GM19351 (cell line): ENCODE measurements at regions not wholly inside any gene's neighbourhood (a gene's known extent, or its start where the extent isn't known, plus 50 kb on each side); places are given as distances from the start of the nearest gene placed in this dataset.

Experiments used
- ATAC-seq: cut with Tn5 transposase; IDR thresholded peaks from one replicate; pipeline ENCODE4 v1.9.1; 2021; ENCODE audit warnings: mild to moderate bottlenecking, moderate library complexity; ENCODE audit not compliant: unreplicated experiment

DNA sequence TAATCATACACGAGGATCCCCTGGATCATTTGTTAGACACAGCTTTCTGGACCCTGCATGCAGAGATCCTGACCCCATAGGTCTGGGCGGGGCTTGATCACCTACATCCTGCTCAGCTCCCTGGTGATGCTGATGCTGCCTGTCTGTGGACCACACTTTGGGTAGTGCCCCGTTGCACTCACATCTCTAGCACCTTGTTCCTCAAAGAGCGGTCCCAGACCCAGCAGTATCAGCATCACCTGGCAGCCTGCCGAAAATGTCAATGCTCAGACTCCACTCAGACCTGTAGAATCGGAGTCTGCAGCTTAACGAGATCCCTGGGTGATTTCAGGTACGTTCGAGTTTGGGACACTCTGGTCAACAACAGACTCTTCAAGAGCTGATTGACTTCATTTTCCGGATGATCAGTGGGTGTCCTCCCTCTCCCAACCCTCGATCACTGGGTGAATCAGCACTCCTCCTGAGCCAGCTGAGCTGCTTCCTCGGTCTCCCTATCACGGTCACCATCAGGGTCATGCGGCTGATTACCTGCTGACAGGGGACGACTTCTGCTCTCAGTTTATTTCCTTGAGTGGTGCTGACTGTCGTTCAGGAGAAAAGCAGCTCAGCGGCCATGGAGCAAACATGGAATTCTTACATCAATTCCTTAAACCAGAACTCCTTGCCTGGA lies 150.6 kb upstream of the RAB12 start:
- no peak for ATAC-seq

DNA sequence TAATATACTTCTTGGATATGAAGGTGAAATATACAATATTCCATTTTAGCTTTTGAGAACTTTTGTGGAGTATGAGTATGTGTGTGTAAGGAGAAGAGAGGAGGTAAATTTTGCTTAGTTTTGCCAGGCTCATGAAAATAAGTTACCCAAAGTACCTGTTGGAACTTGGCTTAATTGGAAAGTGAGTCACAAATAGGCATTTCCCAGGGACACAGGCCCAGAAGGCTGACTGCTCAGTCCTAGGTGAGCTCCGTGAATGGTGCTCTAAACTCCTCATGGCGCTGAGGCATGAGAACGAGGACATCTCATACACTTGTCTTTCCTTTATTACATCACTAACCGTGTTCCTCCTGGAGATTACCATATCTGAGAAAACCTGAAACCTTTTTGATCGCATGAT lies 148.5 kb upstream of the RAB12 start:
- no peak for ATAC-seq

DNA sequence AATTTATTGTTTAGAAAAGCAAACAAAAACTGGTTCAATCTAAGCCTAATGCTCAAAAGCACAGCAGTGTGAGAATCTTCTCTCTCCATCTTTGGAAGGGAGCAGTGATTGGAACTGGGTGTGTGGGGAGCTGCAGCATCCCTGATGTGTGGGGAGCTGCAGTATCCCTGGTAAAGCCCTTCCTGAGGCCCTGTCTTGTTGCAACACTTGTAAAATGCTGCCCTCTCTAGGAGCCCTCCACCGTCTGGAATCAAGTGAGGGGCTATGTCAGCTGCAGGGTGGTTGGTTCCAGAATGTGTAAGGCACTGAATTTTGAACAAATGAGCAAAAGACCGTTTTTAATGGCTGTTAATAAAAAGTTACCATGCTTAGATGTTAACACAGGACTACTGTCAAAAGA lies 147.7 kb upstream of the RAB12 start:
- no peak for ATAC-seq

DNA sequence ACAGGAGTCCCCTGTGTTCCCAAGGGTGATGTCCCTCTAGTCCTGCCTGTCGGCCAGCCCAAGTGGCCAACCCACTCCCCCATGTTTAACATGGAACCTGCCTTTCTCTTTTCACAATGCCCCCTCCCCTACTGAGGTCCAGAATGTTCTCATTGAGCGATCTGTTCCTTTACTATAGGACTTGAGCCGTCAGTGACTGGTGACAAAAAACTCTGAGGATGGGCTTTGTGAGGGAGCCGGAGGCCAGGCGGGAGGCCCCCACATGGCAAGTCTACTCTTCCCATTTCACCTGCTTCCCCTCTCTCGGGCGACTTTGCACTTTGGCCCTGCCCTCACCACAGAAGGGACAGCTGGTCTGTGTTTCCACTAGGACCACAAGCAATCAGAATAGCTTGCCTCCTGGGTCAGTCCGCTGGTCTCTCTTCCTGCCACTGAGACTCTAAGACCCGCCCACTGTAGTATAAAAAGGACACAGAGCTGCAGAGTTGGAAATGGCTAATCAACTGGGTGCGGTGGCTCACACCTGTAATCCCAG lies 146.5 kb upstream of the RAB12 start:
- ATAC-seq, result no peak

DNA sequence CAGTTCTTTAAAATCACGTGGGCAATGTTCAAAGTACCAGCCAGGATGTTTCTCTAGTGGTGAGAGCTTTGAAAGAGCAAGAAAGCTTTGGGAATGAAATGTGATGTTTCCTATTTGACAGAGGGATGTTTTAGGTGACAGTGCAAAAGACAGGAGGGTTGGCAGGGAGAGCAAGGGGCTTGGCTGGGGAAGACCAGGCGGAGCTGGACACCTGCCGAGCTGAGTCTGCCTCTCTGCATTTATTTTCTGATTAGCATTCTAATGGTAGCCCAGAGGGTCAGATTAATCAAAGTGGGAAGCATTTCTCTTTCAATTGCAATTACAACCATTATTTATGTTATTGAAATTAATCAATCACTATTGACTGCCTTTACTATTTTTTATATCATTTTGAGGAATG lies 145.4 kb upstream of the RAB12 start:
- no peak for ATAC-seq

DNA sequence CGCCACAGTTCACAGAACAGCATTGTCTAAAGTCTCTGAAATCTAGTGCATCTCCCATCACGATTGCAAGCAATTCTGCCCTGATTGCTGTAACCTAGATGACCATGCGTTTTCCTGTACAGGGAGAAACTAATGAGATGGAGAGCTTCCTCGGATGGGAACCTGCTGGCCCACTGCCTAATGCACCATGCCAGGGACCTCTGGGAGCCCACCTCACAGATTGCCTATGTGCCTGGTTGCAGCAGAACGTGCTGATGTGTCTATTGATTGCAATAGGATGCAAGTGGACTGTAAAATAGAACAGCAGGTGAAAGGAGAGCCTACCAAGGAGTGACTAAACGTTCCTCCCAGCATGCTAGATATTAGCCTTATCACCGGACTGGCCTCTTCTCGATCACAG lies 141.0 kb upstream of the RAB12 start:
- ATAC-seq, result no peak

DNA sequence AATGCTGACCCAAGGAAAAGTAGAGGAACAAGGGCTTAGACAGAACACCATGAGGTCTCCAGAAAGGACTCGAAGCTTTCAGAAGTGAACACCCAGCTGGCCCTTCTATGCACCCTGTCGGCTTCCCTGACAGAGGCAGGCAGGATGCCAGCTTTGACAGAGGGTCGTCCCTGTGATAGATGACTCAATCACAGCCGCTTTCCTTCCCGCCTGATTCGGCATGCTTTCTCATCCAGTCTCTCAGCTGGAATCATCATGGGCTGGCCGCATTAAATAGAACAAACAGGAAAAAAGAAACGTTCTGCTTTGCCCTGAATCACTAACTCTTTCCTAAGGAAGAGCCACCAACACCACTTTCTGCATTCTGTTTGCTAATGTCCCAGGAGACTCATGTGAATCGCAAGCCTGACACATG lies 140.3 kb upstream of the RAB12 start:
- no peak for ATAC-seq

DNA sequence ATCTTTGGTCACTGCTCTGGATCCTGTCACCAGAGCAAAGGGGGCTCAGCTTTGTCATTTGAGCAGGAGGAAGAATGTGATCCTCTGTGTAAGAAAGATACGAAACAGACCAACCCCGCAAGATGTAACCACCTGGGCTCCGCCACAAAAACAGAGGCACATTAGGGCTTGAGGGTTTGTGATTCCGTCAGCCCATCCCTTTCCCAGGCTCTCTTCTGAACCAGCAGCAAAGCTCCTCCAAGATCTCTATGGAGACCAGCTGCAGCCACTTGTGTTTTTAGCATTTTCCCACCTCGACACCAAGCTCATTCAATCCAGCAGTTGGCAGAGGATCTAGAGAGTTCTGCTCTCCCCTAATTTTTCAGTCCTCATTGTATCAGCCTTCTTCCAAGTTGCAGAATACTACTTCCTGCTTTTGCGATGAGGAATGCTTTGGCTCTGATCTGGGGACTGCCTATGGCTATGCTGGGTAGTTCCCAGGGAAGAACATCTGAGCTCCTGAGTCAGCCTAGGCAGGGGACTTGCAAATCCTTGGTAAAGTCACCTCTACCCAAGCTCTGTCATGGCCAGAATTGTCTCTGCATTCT lies 139.6 kb upstream of the RAB12 start:
- ATAC-seq, result no peak

DNA sequence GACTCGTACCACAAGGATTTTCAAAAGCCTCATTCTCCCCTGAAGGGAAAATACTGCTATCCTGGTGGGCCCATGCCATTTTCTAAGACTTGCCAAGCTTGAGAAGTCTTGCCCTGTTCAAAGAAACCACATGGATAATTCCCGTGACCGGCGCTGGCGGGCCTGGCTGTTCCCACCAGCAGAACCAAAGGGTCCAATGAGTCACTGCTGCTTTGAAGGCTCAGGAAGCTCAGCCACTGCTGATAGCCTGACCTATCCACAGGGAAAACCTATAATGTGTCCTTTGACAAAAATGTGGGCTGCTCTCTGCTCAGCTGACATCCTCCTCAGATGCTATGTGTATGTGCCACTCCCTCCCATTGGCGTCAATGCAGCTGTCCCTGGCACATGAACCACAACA lies 137.9 kb upstream of the RAB12 start:
- ATAC-seq, result no peak

DNA sequence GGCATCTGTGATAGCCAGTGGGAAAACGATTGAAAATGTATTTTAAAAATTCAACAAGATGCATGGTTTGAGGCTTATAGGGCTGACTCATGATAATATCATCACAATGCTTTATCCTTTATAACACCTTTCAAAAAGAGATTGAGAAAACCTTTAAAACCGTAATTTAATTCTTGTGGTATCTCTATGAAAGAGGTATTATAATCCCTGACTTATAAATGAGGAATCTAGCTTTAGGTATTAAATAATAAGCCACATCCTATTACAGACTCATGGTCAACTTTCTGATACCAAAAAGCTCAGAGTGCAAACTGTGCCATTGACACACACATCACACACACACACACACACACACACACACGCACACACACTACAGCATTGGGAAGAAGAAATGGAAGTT lies 134.6 kb upstream of the RAB12 start:
- ATAC-seq, result no peak

DNA sequence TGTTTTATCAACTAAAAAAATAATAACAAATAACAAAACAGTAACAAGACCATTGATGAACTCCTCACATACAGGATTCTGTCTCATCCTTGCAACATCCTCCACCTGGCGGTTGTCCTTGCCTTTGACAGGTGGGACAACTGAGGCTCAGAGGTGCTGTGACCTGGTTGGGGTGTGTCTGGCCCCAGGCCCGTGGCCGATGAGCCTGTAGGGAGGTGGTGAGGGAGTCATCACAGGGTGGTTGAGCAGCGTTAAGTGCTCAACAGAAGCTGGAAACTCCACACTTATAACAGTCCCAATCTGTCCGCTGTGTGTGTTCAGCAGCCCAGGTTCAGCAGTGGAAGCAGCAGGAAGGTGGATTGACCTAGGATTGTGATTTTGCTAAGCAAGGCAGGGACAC lies 131.6 kb upstream of the RAB12 start:
- ATAC-seq, result no peak

DNA sequence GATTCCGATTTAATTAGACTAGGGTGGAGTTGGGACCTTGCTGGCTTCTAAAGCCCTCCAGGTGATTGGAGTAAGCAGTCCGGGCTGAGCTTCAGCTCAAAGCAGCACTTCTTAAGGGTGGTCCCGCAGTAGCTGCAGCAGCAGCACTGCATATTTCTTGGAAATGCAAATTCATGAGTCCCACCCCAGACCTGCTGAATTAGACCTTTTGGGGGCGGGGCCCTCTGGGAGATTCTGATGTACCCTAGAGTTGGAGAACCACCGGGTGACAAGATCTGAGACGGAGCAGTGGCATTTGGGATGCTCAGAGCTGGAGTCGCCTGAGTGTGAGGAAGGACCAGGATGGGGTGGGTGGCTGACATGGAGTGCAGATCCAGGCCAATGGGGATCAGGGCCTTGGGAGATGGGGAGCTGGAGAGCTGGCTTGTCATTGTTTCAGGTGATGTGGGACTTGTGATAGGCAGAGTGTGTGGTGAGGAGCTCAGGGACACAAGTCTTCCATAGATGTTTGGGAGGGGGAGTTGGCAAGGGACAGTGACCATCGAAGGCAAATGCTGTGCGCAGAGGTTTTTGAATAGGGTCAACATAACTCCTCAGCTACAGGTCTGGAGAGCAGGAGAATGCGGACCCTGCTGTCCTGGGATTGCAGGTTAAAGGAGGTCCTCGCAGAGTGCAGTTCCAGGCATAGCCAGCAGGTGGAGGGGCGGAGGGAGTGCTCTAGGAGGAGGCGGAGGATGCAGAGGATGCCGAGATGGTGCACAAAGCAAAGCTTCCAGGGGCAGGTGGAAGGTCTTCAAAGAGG lies 130.9 kb upstream of the RAB12 start:
- peak; percentile 82 for ATAC-seq

DNA sequence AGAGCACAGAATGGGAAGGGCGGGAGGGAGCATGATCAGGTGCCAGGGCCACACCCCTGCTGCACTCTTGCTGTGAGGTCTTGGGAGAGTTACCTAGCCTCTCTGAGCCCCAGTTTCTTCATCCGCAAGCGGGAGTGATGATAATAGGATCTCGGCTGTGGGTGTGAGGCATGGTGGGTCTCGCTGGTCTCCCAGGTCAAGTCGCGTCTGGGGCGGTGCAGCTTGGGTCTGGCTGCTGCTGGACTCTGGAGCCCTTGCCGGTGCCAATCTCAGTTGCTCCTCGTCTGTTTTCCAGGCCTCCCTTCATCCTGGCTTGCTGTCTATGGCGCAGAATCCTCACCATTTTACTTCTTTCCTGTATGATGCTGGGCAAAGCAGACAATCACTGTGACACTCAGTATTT lies 130.3 kb upstream of the RAB12 start:
- no peak for ATAC-seq

DNA sequence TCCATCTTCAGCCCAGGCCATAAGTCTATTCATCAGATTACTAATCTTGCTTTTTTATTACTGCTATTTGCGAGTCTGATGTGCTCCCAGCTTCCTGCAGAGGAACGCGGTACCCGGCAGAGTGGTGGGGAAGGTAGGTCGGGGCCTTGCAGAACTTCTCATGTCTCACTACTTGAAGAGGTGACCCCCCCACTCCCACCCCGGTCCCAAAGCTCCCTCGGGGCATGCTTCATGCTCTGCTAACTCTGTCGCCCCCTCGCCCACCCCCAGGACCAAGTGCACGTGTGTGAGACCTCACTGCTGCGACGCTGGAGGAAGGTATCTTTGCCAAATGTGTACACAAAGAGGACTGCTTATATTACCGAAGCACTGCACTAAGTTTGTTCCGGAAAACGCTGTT lies 129.4 kb upstream of the RAB12 start:
- no peak for ATAC-seq

DNA sequence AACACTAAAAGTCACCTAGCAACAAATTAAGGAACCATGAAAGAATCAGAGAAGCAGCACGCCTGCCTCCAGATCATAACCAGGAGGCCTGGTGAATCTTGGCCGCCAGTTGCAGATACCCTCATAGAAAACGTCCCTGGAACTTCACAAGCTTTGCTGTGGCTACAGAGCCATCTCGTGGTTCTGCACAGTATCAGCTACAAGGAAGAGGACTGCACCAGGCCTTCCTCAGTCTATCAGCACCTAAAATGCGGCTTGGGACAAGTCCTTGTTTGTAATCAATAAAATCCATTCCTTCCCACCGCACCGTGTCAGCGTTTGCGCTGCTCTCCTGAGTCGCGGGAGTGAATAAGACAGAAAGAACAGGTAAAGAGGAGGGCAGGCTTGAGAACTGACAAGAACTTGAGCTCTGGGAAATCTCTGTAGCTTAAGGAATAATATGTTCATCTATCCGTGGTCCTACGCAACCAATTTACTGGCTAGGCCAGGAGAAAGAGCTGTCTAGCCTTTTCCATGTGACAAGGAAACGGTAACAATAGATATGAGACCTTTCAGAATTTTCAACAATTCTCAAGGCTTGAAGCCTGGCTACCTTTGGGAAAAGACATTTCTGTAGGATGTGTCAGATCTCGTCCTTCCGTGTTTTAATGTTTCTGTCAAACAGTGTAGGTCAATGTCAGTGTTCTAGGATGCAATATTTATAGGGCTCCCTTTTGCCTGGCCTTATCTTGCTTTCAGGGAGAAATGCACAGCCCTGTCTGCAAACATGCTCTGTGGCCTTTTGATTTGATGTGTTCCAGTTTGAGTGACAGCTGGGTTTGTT lies 128.5 kb upstream of the RAB12 start:
- no peak for ATAC-seq

DNA sequence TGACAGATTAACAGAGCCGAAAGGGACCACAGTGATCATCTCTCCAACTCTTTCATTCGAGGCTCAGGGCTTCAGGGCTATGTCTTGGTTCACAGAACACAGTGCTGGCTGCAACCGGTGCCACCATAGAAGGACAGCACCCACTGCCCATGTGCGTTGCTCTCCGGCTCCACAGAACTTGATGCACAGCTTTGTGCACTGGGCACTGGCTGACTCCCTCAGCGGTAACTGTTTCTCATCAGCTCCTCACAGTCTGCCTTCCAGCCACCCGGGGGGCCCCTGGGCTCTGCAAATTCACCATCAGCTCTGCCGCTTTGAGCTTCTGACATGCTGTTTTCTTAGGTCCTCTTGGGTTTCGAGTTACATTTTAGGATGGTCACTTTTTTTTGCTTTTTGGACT lies 124.3 kb upstream of the RAB12 start:
- no peak for ATAC-seq

DNA sequence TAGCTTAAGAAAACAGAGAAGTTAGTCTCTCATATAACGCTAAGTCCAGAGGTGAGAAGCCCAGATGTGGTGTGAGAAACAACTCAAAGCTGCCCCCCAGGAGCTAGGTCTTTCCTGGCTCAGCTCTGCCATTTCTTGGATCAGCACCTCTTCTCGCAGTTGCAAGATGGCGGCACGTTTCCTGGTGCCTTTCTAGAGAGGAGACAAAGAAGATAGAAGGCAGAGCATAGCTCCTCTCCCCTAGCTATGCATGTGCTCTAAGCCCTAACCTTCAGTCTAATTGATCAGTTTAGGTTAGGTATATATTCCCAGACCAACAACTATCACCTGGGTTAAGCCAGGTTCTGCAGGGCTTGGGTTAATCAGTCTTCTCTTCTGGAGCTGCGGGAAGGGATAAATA lies 119.5 kb upstream of the RAB12 start:
- ATAC-seq, result no peak

DNA sequence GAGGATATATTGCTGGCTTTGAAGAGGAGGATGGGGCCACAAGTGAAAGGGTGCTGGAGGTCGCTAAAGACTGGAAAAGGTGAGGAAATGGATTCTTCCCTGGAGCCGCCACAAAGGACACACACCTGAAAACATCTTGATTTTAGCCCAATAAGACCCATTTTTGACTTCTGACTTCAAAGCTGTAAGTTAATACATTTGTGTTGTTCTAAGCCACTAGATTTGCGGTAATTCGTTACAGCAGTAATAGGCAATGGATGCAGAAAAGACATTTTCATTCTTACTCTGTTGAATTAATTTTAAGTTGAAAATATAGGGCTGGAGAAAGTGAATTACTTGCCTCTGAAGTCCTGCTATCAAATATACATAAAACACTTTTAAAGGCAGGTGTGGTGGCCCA lies 117.7 kb upstream of the RAB12 start:
- no peak for ATAC-seq

DNA sequence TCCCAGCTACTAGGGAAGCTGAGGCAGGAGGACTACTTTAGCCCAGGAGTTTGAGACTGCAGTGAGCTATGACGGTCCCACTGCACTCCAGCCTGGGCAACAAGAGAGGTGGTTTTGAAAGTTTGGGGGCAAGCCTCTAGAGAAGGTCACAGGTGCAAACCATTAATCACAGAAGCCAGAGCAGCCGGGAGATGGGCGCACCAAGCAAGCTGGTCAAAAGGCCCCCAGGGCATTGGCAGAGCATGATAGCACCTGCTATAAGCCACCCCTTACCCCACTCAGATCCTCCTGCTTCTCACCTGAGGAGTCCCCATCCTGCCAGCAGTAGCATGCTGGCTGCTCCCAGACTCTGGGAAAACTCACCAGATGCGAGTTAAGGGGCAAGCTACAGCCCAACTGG lies 116.1 kb upstream of the RAB12 start:
- ATAC-seq, result no peak

DNA sequence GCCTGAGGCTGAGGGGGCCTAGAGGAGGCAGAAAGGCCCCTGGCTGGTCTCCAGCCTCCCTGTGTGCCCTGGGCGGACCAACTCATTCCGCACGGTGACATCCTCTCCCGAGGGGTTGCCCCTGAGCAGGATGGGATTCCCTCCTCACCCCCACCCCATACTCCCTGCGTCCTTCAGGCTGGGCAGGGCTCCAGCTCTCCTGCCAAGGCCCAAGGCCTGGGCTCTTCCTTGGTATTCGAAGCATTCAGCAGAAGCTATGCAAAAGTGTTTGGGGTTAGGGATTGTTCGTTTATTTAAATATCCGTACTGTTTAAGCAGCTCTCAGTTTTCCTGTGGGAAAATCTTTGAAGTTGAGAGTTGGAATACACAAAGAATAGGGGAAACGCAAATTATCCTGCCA lies 113.1 kb upstream of the RAB12 start:
- ATAC-seq, result no peak

DNA sequence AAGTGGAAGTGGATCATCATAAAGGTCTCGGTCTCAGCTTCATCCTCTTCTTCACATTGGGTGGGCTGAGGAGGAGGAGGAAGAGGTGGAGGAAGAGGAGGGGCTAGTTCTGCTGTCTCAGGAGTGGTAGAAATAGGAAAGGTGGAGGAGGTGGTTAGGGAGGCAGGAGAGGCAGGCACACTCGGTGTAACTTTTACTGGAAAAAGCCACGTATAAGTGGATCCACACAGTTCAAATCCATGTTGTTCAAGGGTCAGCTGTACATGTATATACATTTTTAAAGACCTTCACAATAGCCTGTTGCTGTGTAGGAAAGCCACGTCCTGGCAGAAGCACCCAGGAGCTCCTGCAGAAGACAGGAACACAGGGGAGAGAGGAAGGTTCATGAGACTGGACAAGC lies 110.3 kb upstream of the RAB12 start:
- ATAC-seq, result no peak
